Liver (tissue), 8 donors: ENCODE measurements at regions not wholly inside any gene's neighbourhood (a gene's known extent, or its start where the extent isn't known, plus 50 kb on each side); places are given as distances from the start of the nearest gene placed in this dataset.

Experiments used
- DNase-seq: peaks from one replicate; pipeline ENCODE4 v3.0.0-alpha.2; 2017; ENCODE audit warnings: low spot score
- H3K27ac ChIP-seq, 2 donors: one replicate each; pipeline ENCODE4 v1.7.0; 2013; ENCODE audit warnings: inconsistent platforms in 2 of 2, low read length in 2 of 2, control low read depth in 1 of 2, low read depth in 1 of 2, mild to moderate bottlenecking in 1 of 2
- H3K27me3 ChIP-seq, 4 donors: one replicate each; pipeline versions ENCODE4 v1.6.1 to v1.7.0; 2013; ENCODE audit warnings: low read length in 3 of 4, inconsistent platforms in 1 of 4, mild to moderate bottlenecking in 1 of 4, moderate library complexity in 1 of 4; ENCODE audit not compliant: control insufficient read depth in 4 of 4, insufficient read depth in 4 of 4
- H3K36me3 ChIP-seq, 4 donors: one replicate each; pipeline versions ENCODE4 v1.6.1 to v1.7.0; 2013; ENCODE audit warnings: low read length in 3 of 4, mild to moderate bottlenecking in 3 of 4, low read depth in 1 of 4, moderate library complexity in 1 of 4; ENCODE audit not compliant: control insufficient read depth in 4 of 4, insufficient read depth in 3 of 4
- H3K4me1 ChIP-seq, 4 donors: one replicate each; pipeline versions ENCODE4 v1.6.1 to v1.7.0; 2013; ENCODE audit warnings: low read length in 3 of 4, mild to moderate bottlenecking in 3 of 4, moderate library complexity in 1 of 4; ENCODE audit not compliant: control insufficient read depth in 4 of 4, insufficient read depth in 4 of 4
- H3K4me3 ChIP-seq, 3 donors: one replicate each; pipeline versions ENCODE4 v1.6.1 to v1.7.0; 2013; ENCODE audit warnings: low read length in 3 of 3, control low read depth in 1 of 3, low read depth in 1 of 3, mild to moderate bottlenecking in 1 of 3
- H3K9ac ChIP-seq, 2 donors: one replicate each; pipeline ENCODE4 v1.7.0; 2013; ENCODE audit warnings: low read length in 2 of 2, mild to moderate bottlenecking in 2 of 2, moderate library complexity in 2 of 2, control low read depth in 1 of 2, low read depth in 1 of 2
- H3K9me3 ChIP-seq, 4 donors: one replicate each; pipeline versions ENCODE4 v1.6.1 to v1.7.0; 2013; ENCODE audit warnings: low read length in 3 of 4; ENCODE audit not compliant: control insufficient read depth in 4 of 4
- ATF3 ChIP-seq: IDR thresholded peaks from 2 replicates; pipeline ENCODE4 v1.6.1; 2016; ENCODE audit warnings: antibody characterized with exemption
- CTCF ChIP-seq: fragments of 150-350 bp; IDR thresholded peaks from 2 replicates; pipeline ENCODE4 v1.5.1; 2017; ENCODE audit warnings: improper control_type of control experiment, low read depth, low read length; ENCODE audit not compliant: missing input control
- EGR1 ChIP-seq, 2 donors: IDR thresholded peaks; 2 replicates each; pipeline ENCODE4 v1.6.1; 2016 to 2018; ENCODE audit warnings: antibody characterized with exemption in 2 of 2, low read depth in 2 of 2
- FOXA1 ChIP-seq: IDR thresholded peaks from 2 replicates; pipeline ENCODE4 v1.6.1; 2016; ENCODE audit warnings: antibody characterized with exemption
- FOXA2 ChIP-seq: IDR thresholded peaks from 2 replicates; pipeline ENCODE4 v1.6.1; 2016; ENCODE audit warnings: antibody characterized with exemption
- GABPA ChIP-seq, 2 donors: IDR thresholded peaks in 1 of 2; conservative IDR thresholded peaks in 1 of 2; 2 replicates each; pipeline ENCODE4 v1.6.1; 2016; ENCODE audit warnings: antibody characterized with exemption in 2 of 2, mild to moderate bottlenecking in 1 of 2, moderate library complexity in 1 of 2
- HNF4A ChIP-seq, 2 donors: conservative IDR thresholded peaks; 2 replicates each; pipeline ENCODE4 v1.6.1; 2016; ENCODE audit warnings: antibody characterized with exemption in 2 of 2, mild to moderate bottlenecking in 2 of 2
- HNF4G ChIP-seq: IDR thresholded peaks from 2 replicates; pipeline ENCODE4 v1.6.1; 2016; ENCODE audit warnings: antibody characterized with exemption
- JUND ChIP-seq, 2 donors: IDR thresholded peaks; 2 replicates each; pipeline ENCODE4 v1.6.1; 2016; ENCODE audit warnings: antibody characterized with exemption in 2 of 2
- MAX ChIP-seq: IDR thresholded peaks from 2 replicates; pipeline ENCODE4 v1.6.1; 2016; ENCODE audit warnings: antibody characterized with exemption
- NR2F2 ChIP-seq: IDR thresholded peaks from 2 replicates; pipeline ENCODE4 v1.6.1; 2016; ENCODE audit warnings: antibody characterized with exemption
- RAD21 ChIP-seq, 2 donors: IDR thresholded peaks; 2 replicates each; pipeline ENCODE4 v1.6.1; 2016; ENCODE audit warnings: antibody characterized with exemption in 2 of 2, mild to moderate bottlenecking in 2 of 2
- REST ChIP-seq: IDR thresholded peaks from 2 replicates; pipeline ENCODE4 v1.6.1; 2016; ENCODE audit warnings: antibody characterized with exemption, mild to moderate bottlenecking
- RXRA ChIP-seq, 2 donors: IDR thresholded peaks; 2 replicates each; pipeline ENCODE4 v1.6.1; 2017 to 2018; ENCODE audit warnings: antibody characterized with exemption in 2 of 2, mild to moderate bottlenecking in 1 of 2
- SP1 ChIP-seq: IDR thresholded peaks from 2 replicates; pipeline ENCODE4 v1.6.1; 2018; ENCODE audit warnings: antibody characterized with exemption, mild to moderate bottlenecking
- TAF1 ChIP-seq: conservative IDR thresholded peaks from 2 replicates; pipeline ENCODE4 v1.6.1; 2016; ENCODE audit warnings: antibody characterized with exemption, mild to moderate bottlenecking
- YY1 ChIP-seq: IDR thresholded peaks from 2 replicates; pipeline ENCODE4 v1.6.1; 2016; ENCODE audit warnings: antibody characterized with exemption, mild to moderate bottlenecking
- ZBTB33 ChIP-seq: IDR thresholded peaks from 2 replicates; pipeline ENCODE4 v1.6.1; 2016; ENCODE audit warnings: antibody characterized with exemption
- WGBS: extraction: QIAGEN DNeasy Blood & Tissue Kit; methylation state at CpG from one replicate; pipeline ENCODE4 v1.1.7; 2013; 5-methylcytosine and 5-hydroxymethylcytosine counted together
- donor health status: healthy.
- donor health status: healthy.
- donor health status: healthy.
- donor health status: healthy.
- donor health status: healthy.

GRCh38 chr5:35484241-35484640 is 133.4 kb upstream of the SPEF2 start:
- Histone ChIP-seq H3K4me1 (peaks cover 7 to 38% (median 30%) of the 10 kb centered on the region in 4 donors), H3K9me3 (no peaks in the 10 kb centered on the region), H3K4me3 (no peak overlapping the region), H3K27ac (peak overlapping the region in 1 of 2 donors; percentile 23), H3K9ac (no peak overlapping the region), H3K36me3 (no peaks in the 10 kb centered on the region), H3K27me3 (no peaks in the 10 kb centered on the region)
- DNase-seq, result no peak
- no peak for TF ChIP-seq CTCF
- TF ChIP-seq FOXA1, result no peak

GRCh38 chr5:35483780-35484179 is 133.9 kb upstream of the SPEF2 start:
- WGBS, result 17% methylated on average over 2 of the region's 2 CpGs
- Histone ChIP-seq H3K4me1 (peaks cover 7 to 39% (median 31%) of the 10 kb centered on the region in 4 donors), H3K9ac (no peak overlapping the region), H3K4me3 (no peak overlapping the region), H3K36me3 (no peaks in the 10 kb centered on the region), H3K27ac (peak overlapping the region; percentile 9 to 23), H3K27me3 (no peaks in the 10 kb centered on the region), H3K9me3 (no peaks in the 10 kb centered on the region)
- no peak for DNase-seq
- TF ChIP-seq JUND (IDR thresholded peaks at IDR 0.05) (peak; percentile 46 to 83), ZBTB33 (peak; percentile 55), RAD21 (IDR thresholded peaks at IDR 0.05) (peak; percentile 42 to 64), EGR1 (IDR thresholded peaks at IDR 0.05; ENCODE audit: low read depth in 2 of 2) (no peak), FOXA2 (peak; percentile 31), TAF1 (peak; percentile 41), MAX (no peak), NR2F2 (no peak), CTCF (no peak), GABPA (IDR thresholded peaks at IDR 0.05 in 1 of 2, conservative IDR thresholded peaks at IDR 0.05 in 1 of 2) (no peak), HNF4A (conservative IDR thresholded peaks at IDR 0.05) (peak; percentile 95 to 96), HNF4G (peak; percentile 94), FOXA1 (peak; percentile 11), ATF3 (peak; percentile 50), YY1 (peak; percentile 61), SP1 (peak; percentile 89), REST (no peak), RXRA (IDR thresholded peaks at IDR 0.05) (peak; percentile 56 to 60)
